NCI-H748 (cell line): ENCODE measurements at regions not wholly inside any gene's neighbourhood (a gene's known extent, or its start where the extent isn't known, plus 50 kb on each side); places are given as distances from the start of the nearest gene placed in this dataset.
"Not testable (repeated sequence)": the region's sequence is repeated elsewhere in the genome, so short reads cannot be mapped to it uniquely, and the experiment has no call there.

ENCODE experiments used
- DNase-seq: peaks from one replicate; lab custom pipeline; 2025; ENCODE audit not compliant: unreplicated experiment; lab: John Stamatoyannopoulos, UW

DNA sequence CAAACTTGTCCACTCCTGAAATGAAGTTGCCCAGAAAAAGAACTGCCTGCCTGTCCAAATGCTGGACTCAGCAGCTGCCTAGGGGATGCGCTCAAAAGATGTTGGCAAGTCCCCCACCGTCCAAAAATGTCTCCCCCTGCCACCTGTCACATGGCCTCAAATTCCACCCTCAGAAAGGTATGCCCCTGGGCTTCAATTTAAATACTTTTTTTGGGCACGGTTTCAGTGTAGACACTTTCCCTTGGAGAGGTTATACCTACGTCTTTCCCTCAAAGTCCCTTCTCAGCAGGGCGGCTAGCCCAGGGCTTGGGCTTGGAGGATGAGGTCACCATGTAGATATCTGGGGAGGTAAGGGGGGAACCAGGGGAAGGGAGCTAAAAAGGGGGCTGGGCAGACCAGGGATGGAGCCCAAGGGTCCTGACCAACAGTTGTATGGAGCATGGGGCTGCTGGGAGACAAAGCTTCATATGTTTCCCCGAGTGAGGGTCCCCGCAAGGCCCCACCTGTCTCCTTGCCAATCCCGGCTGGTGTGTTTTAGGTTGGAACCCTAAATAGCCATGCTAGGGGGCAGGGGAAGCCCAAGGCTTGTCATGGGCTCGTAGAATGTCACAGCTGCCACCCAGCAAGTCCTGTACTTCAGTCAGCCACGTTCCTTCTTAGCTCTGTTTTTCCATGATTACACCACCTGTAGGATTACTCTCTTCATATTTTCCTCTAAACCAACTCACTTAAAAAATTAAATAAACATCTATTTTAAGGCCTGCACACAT lies 131.2 kb upstream of the TBX3 start:
- no peak for DNase-seq

DNA sequence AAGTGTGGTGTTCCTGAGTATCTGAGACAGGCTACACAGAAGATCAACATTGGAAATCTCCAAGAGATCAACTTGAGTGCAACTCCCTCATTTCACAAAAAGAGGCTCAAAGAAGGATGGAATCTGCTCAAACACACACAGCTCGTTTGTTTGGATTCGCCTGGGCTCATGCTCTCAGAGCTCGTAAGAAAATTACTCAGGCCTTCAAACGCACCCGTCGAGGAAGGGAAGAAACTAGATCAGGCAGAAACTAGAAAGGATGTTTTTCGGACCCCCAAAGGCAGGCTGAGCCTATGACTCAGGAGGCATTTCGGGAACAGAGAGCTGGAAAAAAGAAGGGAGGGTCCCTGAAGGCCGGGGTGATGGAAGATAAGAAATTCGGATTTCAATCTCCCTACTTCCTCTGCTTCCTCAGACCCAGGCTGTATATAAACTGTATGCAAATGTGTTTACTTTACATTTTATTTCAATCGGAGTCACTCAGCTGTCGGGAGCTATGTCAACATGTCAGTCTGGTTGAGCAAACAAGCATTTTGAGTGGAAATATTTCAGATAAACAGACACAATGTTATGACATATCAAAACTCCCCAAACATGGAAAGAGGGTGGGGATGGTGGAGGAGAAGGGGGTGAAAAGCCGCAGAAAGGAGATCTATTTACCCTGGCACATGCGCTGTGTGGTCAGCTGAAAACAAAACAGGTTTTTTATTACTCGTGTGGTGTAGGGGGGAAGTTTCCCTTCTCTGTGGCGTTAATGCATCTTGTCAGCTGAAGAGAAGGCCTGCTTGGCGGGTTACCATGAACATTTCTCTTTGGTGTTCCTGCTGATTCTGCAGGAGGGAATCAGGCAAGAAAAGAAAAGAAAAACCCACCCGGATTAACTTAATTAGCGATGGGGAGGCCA lies 129.1 kb upstream of the TBX3 start:
- DNase-seq = peak; percentile 83

DNA sequence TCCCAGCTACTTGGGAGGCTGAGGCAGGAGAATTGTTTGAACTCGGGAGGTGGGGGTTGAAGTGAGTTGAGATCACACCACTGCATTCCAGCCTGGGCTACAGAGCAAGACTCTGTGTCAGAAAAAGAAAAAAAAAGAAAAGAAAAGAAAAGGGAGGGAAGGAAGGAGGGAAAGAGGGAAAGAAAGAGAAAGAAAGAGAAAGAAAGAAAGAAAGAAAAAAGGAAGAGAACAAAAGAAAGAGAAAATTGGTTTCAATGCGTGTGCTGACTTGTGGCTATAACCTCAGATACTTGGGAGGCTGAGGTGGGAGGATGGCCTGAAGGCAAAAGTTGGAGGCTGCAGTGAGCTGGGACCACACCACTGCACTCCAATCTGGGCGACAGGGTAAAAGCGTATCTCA lies 128.4 kb upstream of the TBX3 start:
- no peak for DNase-seq

GRCh38 chr12:114809097-114809496 lies 125.1 kb upstream of the TBX3 start:
- no peak for DNase-seq

DNA sequence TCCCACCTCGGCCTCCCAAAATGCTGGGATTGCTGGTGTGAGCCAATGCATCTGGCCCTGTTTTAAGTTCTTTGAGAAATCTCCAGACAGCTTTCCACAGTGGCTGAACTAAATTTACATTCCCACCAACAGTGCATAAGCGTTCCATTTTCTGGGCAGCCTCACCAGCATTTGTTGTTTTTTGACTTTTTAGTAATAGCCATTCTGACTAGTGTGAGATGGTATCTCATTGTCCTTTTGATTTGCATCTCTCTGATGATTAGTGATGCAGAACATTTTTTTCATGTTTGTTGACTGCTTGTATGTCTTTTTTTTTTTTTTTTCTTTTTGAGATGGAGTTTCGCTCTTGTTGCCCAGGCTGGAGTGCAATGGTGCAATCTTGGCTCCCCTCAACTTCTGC lies 117.4 kb upstream of the TBX3 start:
- DNase-seq = not testable (repeated sequence)

DNA sequence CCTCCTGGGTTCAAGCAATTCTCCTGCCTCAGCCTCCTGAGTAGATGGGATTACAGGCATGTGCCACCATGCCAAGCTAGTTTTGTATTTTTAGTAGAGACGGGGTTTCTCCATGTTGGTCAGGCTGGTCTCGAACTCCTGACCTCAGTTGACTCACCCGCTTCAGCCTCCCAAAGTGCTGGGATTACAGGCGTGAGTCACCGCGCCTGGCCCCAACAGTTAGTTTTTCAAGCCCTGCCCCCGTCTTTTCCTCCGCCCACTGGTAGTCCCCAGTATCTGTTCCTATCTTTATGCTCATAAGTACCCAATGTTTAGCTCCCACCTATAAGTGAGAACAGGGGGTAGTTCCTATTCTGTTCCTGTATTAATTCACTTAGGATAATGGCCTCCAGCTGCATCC lies 116.6 kb upstream of the TBX3 start:
- DNase-seq = not testable (repeated sequence)

- DNase-seq = no peak
Observed at GRCh38 chr12:114799574-114800487, 115.9 kb upstream of the TBX3 start.

- no peak for DNase-seq
Observed at GRCh38 chr12:114794049-114794558, 110.1 kb upstream of the TBX3 start.

- no peak for DNase-seq
Observed at GRCh38 chr12:114790276-114790675, 106.3 kb upstream of the TBX3 start.

GRCh38 chr12:114789821-114790220 lies 105.8 kb upstream of the TBX3 start:
- DNase-seq = no peak

- DNase-seq = no peak
Observed at GRCh38 chr12:114789276-114789675, 105.3 kb upstream of the TBX3 start.

GRCh38 chr12:114784526-114784925 lies 100.6 kb upstream of the TBX3 start:
- DNase-seq = no peak

- DNase-seq = no peak
Observed at GRCh38 chr12:114783089-114783618, 99.2 kb upstream of the TBX3 start.

- no peak for DNase-seq
Observed at GRCh38 chr12:114780746-114781399, 96.9 kb upstream of the TBX3 start.

DNA sequence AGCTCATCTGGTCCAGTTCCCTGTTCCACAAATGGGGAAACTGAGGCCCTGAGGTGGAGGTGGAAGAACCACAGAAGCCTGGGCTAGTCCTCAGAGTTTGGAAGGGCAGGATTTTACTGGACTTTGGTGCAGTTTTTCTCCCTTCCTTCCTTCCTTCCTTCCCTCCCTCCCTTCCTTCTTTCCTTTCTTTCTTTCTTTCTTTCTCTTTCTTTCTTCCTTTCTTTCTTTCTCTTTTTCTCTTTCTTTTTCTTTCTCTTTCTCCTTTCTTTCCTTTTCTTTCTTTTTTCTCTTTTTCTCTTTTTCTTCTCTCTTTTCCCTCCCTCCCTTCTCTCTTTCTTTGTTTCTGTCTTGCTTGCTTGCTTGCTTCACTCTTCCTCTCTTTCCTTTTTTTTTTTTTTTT lies 95.7 kb upstream of the TBX3 start:
- no peak for DNase-seq

GRCh38 chr12:114779186-114779585 lies 95.2 kb upstream of the TBX3 start:
- no peak for DNase-seq

GRCh38 chr12:114776731-114777442 lies 92.9 kb upstream of the TBX3 start:
- DNase-seq = no peak

- no peak for DNase-seq
Observed at GRCh38 chr12:114774699-114775098, 90.7 kb upstream of the TBX3 start.

DNA sequence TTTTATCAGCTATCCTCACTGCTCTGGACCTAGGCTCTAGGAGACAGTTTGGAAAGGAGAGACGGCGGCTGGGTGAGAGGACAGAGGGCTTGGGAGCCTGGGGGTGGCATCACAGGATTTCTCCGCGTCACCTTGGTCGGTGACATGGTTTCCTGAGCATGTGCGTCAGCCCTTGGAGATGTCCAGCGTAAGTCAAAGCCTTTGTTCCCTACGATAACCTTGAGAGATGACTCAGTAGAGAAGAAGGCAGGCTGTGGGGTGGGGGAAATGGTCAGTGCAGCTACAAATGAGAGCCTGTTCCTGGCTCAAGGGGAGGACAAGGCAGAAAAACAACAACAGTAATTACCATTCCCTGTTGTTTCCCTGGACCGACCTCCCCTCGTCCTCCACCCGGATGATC lies 90.2 kb upstream of the TBX3 start:
- no peak for DNase-seq

GRCh38 chr12:114770323-114770722 lies 86.3 kb upstream of the TBX3 start:
- DNase-seq = peak; percentile 33
